Spleen (tissue), 11 donors: ENCODE measurements at regions not wholly inside any gene's neighbourhood (a gene's known extent, or its start where the extent isn't known, plus 50 kb on each side); places are given as distances from the start of the nearest gene placed in this dataset.

ENCODE experiments used
- DNase-seq: peaks from one replicate; pipeline ENCODE4 v3.0.0-alpha.2; 2020
- H3K27ac ChIP-seq, 8 donors: fragments of 200-600 bp; sonication (generic) in 7 of 8; 1 replicate in 4 of 8; 2 replicates in 4 of 8; pipeline versions ENCODE4 v1.5.0 to v1.8.0; 2016 to 2021; ENCODE audit warnings: inconsistent platforms in 4 of 8, mild to moderate bottlenecking in 4 of 8, moderate library complexity in 1 of 8
- H3K27me3 ChIP-seq, 7 donors: fragments of 200-600 bp; sonication (generic) in 6 of 7; replicated peaks in 1 of 7; 1 replicate in 4 of 7; 2 replicates in 3 of 7; pipeline versions ENCODE4 v1.5.0 to v1.8.0; 2016 to 2021; ENCODE audit warnings: inconsistent platforms in 3 of 7, mild to moderate bottlenecking in 1 of 7
- H3K36me3 ChIP-seq, 6 donors: fragments of 200-600 bp; sonication (generic) in 5 of 6; 1 replicate in 4 of 6; 2 replicates in 2 of 6; pipeline versions ENCODE4 v1.5.0 to v1.8.0; 2016 to 2021; ENCODE audit warnings: inconsistent platforms in 2 of 6
- H3K4me1 ChIP-seq, 6 donors: fragments of 200-600 bp; sonication (generic) in 5 of 6; 1 replicate in 3 of 6; 2 replicates in 3 of 6; pipeline versions ENCODE4 v1.5.0 to v1.8.0; 2016 to 2021; ENCODE audit warnings: inconsistent platforms in 3 of 6
- H3K4me3 ChIP-seq, 8 donors: fragments of 200-600 bp; sonication (generic) in 7 of 8; 1 replicate in 4 of 8; 2 replicates in 4 of 8; pipeline versions ENCODE4 v1.5.0 to v1.8.0; 2016 to 2021; ENCODE audit warnings: inconsistent platforms in 4 of 8, mild to moderate bottlenecking in 4 of 8, moderate library complexity in 2 of 8
- H3K9me3 ChIP-seq, 8 donors: fragments of 200-600 bp; sonication (generic) in 7 of 8; 1 replicate in 4 of 8; 2 replicates in 4 of 8; pipeline versions ENCODE4 v1.5.0 to v1.8.0; 2016 to 2021; ENCODE audit warnings: inconsistent platforms in 4 of 8
- CTCF ChIP-seq, 11 experiments: fragments of 200-600 bp in 7 of 11; fragments of 450-650 bp in 4 of 11; sonication (generic) in 4 of 11; IDR thresholded peaks in 8 of 11; conservative IDR thresholded peaks in 3 of 11; 1 replicate in 7 of 11; 2 replicates in 4 of 11; pipeline versions ENCODE4 v1.4.0 to v1.8.0; 2016 to 2021; ENCODE audit warnings: antibody characterized with exemption in 11 of 11, inconsistent platforms in 4 of 11, mild to moderate bottlenecking in 1 of 11
- POLR2A ChIP-seq, 3 donors: fragments of 450-650 bp; IDR thresholded peaks; one replicate each; pipeline ENCODE4 v1.5.1; 2017; ENCODE audit warnings: antibody characterized with exemption in 3 of 3, mild to moderate bottlenecking in 1 of 3
- POLR2AphosphoS5 ChIP-seq, 3 donors: sonication (generic); formaldehyde crosslinking; IDR thresholded peaks; one replicate each; pipeline ENCODE4 v1.5.1; 2017; ENCODE audit warnings: antibody characterized with exemption in 3 of 3
- WGBS, 5 donors: extraction: QIAGEN DNeasy Blood & Tissue Kit in 3 of 5; methylation state at CpG; one replicate each; pipeline versions ENCODE4 v1.1.5 to v1.1.7; 2013 to 2018; 5-methylcytosine and 5-hydroxymethylcytosine counted together
- intact Hi-C: fragments of 100-400 bp; cut with DNase I; formaldehyde crosslinking; loops from one replicate; pipeline ENCODE4 v1.15.0; 2023; ENCODE audit warnings: low total_unique reads
- donor health status: healthy with polysubstance abuse.
- donor health status: DM: no; HTN: no; CAD: no; lungs with moderate emphysema.
- donor health status: DM: no; HTN: no; CAD: no.
- donor health status: Bipolar disorder and iron deficiency.
- donor health status: healthy.
- donor health status: DM: no; HTN: no; CAD: no.
- donor health status: DM: yes; HTN: yes; CAD: no.

DNA sequence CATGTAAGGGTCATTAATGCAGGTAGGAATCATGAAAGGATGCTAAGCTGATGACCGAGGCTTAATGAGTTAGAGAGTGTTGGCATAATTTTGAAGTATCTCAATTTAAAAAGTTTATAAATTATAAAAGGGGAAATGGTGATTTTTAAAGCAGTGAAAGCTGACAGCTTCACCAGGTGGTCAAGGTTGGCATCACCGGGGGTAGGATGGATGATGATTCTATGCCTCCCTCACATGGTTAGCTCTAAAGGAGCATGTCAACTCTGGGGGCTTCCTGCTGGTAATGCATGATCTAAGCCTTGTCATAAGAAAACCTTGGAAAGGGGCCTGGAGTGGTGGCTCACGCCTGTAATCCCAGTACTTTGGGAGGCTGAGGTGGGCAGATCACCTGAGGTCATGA, 89.2 kb upstream of the MARCKS start:
- H3K4me3 ChIP-seq, result no peak overlapping the region
- intact Hi-C loops, result no loop called here

DNA sequence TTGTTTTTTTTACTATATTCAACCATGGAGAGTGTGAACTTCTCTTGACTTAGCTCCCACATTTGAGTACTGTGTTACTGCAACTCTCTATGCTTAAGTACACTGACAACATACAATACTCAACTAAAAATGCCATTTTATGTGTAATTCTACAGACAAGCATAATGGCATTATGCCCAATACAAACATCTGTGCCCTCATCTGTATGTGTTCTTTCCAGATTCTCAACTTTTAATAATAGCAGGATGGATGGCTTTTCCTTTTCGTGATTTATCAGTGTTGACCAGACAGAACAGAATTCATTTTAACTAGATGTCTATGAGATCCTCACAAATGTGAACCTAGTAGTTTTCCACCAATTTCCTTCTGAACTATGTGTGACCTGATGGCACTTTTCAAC, 84.2 kb upstream of the MARCKS start:
- TF ChIP-seq POLR2AphosphoS5 (IDR thresholded peaks at IDR 0.05), result no peak
- no peak for TF ChIP-seq CTCF (IDR thresholded peaks at IDR 0.05 in 8 of 11, conservative IDR thresholded peaks at IDR 0.05 in 3 of 11)
- TF ChIP-seq POLR2A (IDR thresholded peaks at IDR 0.05), result no peak
- 76 to 97% (median 83%) methylated on average over 1 of the region's 1 CpG for WGBS, 5 donors
- no peak for DNase-seq
- no peaks in the 10 kb centered on the region for H3K27me3 ChIP-seq
- H3K27ac ChIP-seq, result no peak overlapping the region
- no peaks in the 10 kb centered on the region for H3K9me3 ChIP-seq
- no peak overlapping the region for H3K4me3 ChIP-seq
- peaks cover 0 to 9% (median 3%) of the 10 kb centered on the region in 6 donors for H3K4me1 ChIP-seq
- H3K36me3 ChIP-seq, result no peaks in the 10 kb centered on the region
- intact Hi-C loops, result no loop called here

More for the DNA sequence above, 89.2 kb upstream of the MARCKS start:
- no peak for DNase-seq
- TF ChIP-seq POLR2AphosphoS5 (IDR thresholded peaks at IDR 0.05) (no peak), CTCF (IDR thresholded peaks at IDR 0.05 in 8 of 11, conservative IDR thresholded peaks at IDR 0.05 in 3 of 11) (no peak), POLR2A (IDR thresholded peaks at IDR 0.05) (no peak)
- Histone ChIP-seq H3K27ac (no peak overlapping the region), H3K4me1 (peaks cover 0 to 13% (median 1%) of the 10 kb centered on the region in 6 donors), H3K9me3 (no peaks in the 10 kb centered on the region), H3K27me3 (no peaks in the 10 kb centered on the region), H3K36me3 (no peaks in the 10 kb centered on the region)
- 90 to 94% (median 92%) methylated on average over 3 of the region's 3 CpGs for WGBS, 5 donors

DNA sequence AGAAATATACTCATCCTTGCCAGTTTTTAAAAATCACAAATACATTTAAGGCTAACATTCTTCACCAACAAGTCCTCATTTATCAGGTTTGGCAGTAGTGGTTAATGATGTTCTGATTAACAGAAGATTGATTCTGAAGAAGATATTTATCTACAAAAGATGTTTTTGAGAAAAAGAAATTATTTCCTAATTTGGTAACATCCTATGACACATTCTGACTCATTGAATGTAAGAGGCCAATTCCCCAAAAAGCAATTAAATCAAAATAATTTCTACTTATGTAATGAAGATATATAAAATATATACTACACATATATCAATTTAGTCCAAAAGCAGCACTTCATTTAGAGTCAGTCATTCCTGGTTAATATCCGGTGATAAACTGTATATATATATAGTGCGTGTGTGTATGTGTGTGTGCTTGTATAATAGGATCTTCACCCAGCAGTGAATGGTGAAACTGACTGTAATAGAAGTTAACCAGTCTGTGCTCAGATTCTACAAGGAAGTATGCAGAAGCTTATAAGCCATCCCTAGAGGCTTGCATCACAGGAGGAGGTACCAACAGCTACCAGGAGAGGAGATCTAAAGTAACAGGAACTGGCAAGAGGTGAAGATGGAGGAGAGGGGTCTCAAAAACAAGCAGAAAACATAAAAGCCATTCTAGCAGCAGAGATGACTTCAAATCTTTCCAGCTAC, 82.9 kb upstream of the MARCKS start:
- intact Hi-C loops, result no loop called here
- H3K9me3 ChIP-seq, result no peaks in the 10 kb centered on the region
- 67 to 96% (median 85%) methylated on average over 2 of the region's 2 CpGs for WGBS, 5 donors
- H3K4me1 ChIP-seq, result peaks cover 0 to 9% (median 3%) of the 10 kb centered on the region in 6 donors
- no peak overlapping the region for H3K4me3 ChIP-seq
- TF ChIP-seq POLR2A (IDR thresholded peaks at IDR 0.05), result no peak
- no peak for TF ChIP-seq CTCF (IDR thresholded peaks at IDR 0.05 in 8 of 11, conservative IDR thresholded peaks at IDR 0.05 in 3 of 11)
- TF ChIP-seq POLR2AphosphoS5 (IDR thresholded peaks at IDR 0.05), result no peak
- no peak for DNase-seq
- H3K27me3 ChIP-seq, result no peaks in the 10 kb centered on the region
- no peak overlapping the region for H3K27ac ChIP-seq
- no peaks in the 10 kb centered on the region for H3K36me3 ChIP-seq

DNA sequence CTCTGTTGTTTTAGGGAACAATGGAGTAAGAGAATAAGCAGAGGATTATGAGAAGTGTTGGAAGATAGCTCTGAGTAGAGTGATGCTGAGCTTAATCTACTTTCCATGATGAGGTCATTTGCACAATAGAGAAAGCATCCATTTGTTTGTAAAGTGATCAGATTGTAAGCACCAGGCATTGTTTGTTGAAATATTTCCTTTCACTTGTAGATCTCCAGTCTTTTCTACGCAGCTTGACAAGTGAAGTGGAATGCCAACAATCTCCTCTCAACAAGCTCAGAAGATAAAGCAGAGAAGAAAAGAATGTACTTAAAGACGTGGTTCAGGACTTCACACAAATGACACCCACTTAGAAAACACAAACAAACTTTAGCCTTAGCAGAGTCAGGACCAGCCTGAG, 80.1 kb upstream of the MARCKS start:
- H3K4me3 ChIP-seq, result no peak overlapping the region
- TF ChIP-seq CTCF (IDR thresholded peaks at IDR 0.05 in 8 of 11, conservative IDR thresholded peaks at IDR 0.05 in 3 of 11) (no peak), POLR2AphosphoS5 (IDR thresholded peaks at IDR 0.05) (no peak), POLR2A (IDR thresholded peaks at IDR 0.05) (no peak)
- DNase-seq, result no peak
- H3K36me3 ChIP-seq, result no peaks in the 10 kb centered on the region
- H3K9me3 ChIP-seq, result no peaks in the 10 kb centered on the region
- no peak overlapping the region for H3K27ac ChIP-seq
- intact Hi-C loops, result no loop called here
- no peaks in the 10 kb centered on the region for H3K27me3 ChIP-seq
- peaks cover 0 to 9% (median 3%) of the 10 kb centered on the region in 6 donors for H3K4me1 ChIP-seq
- 78 to 87% (median 80%) methylated on average over 2 of the region's 2 CpGs for WGBS, 5 donors
